GM10266 (cell line): ENCODE measurements at regions not wholly inside any gene's neighbourhood (a gene's known extent, or its start where the extent isn't known, plus 50 kb on each side); places are given as distances from the start of the nearest gene placed in this dataset.
"Not testable (repeated sequence)": the region's sequence is repeated elsewhere in the genome, so short reads cannot be mapped to it uniquely, and the experiment has no call there.

ENCODE experiments used
- DNase-seq: peaks from one replicate; pipeline ENCODE4 v3.0.0; 2012; ENCODE audit errors: extremely low spot score
- CTCF ChIP-seq: IDR thresholded peaks from 2 replicates; pipeline ENCODE4 v1.5.1; 2012; ENCODE audit warnings: mild to moderate bottlenecking, low read depth; ENCODE audit not compliant: control insufficient read depth, insufficient read depth; ENCODE audit errors: missing control alignments

- no peak for TF ChIP-seq CTCF
- DNase-seq = no peak
Observed at GRCh38 chr7:112540839-112541577, 60.2 kb downstream of the LSMEM1 start.

GRCh38 chr7:112546723-112547513 lies 66.1 kb downstream of the LSMEM1 start:
- DNase-seq = no peak
- no peak for TF ChIP-seq CTCF

- no peak for TF ChIP-seq CTCF
- no peak for DNase-seq
Observed at GRCh38 chr7:112547916-112548315, 67.1 kb downstream of the LSMEM1 start.

- peak; percentile 81 for TF ChIP-seq CTCF
Observed at GRCh38 chr7:112550468-112551060, 69.8 kb downstream of the LSMEM1 start.

GRCh38 chr7:112551521-112551920 lies 70.7 kb downstream of the LSMEM1 start:
- not testable (repeated sequence) for DNase-seq

More at GRCh38 chr7:112550468-112551060, 69.8 kb downstream of the LSMEM1 start:
- DNase-seq = peak; percentile 61

- no peak for TF ChIP-seq CTCF
- DNase-seq = no peak
Observed at GRCh38 chr7:112554591-112554990, 73.8 kb downstream of the LSMEM1 start.

GRCh38 chr7:112556633-112557032 lies 75.8 kb downstream of the LSMEM1 start:
- peak; percentile 26 for DNase-seq
- no peak for TF ChIP-seq CTCF
